IgD-negative memory B cell (primary cell): ENCODE measurements at regions not wholly inside any gene's neighbourhood (a gene's known extent, or its start where the extent isn't known, plus 50 kb on each side); places are given as distances from the start of the nearest gene placed in this dataset.

Source experiments
- H3K27ac Mint-ChIP-seq, 3 donors: one replicate each; pipeline ENCODE4 v1.8.0; 2020 to 2022; ENCODE audit warnings: mild to moderate bottlenecking in 3 of 3, mixed read lengths in 3 of 3, moderate library complexity in 1 of 3
- H3K27me3 Mint-ChIP-seq: one replicate; pipeline ENCODE4 v1.8.0; 2021; ENCODE audit warnings: mixed read lengths
- H3K36me3 Mint-ChIP-seq: one replicate; pipeline ENCODE4 v1.8.0; 2020; ENCODE audit warnings: mild to moderate bottlenecking, mixed read lengths
- H3K4me1 Mint-ChIP-seq, 3 donors: one replicate each; pipeline ENCODE4 v1.8.0; 2020 to 2022; ENCODE audit warnings: mixed read lengths in 3 of 3, mild to moderate bottlenecking in 1 of 3
- H3K4me3 Mint-ChIP-seq, 4 donors: one replicate each; pipeline ENCODE4 v1.8.0; 2020 to 2022; ENCODE audit warnings: mild to moderate bottlenecking in 4 of 4, mixed read lengths in 4 of 4, moderate library complexity in 3 of 4
- H3K9me3 Mint-ChIP-seq, 3 donors: one replicate each; pipeline ENCODE4 v1.8.0; 2020 to 2021; ENCODE audit warnings: mixed read lengths in 3 of 3, mild to moderate bottlenecking in 1 of 3

GRCh38 chr10:52665821-52666220 lies 106.8 kb downstream of the MBL2 start:
- no peak overlapping the region for H3K27ac Mint-ChIP-seq
- no peaks in the 10 kb centered on the region for H3K27me3 Mint-ChIP-seq
- H3K4me3 Mint-ChIP-seq, result no peak overlapping the region
- H3K36me3 Mint-ChIP-seq, result no peaks in the 10 kb centered on the region
- peaks cover 0 to 15% (median 2%) of the 10 kb centered on the region in 3 donors for H3K9me3 Mint-ChIP-seq
- no peaks in the 10 kb centered on the region for H3K4me1 Mint-ChIP-seq

DNA sequence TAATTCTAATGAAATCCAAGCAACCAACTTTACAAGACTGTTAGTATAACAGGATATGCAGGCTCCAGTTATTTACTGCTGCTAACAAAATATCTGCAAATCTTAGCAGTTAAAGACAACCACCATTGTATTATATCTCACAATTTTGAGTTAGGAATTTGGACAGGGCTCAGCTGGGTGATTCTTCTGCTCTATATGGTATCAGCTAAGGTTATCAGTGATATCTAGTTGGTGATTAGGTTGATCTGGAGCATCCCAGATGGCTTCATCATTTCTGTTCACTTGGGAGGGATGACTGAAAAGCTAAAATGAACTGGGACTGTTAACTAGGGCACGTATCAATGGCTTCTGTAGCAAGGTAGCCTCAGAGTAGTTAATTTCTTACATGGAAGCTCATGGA lies 105.7 kb downstream of the MBL2 start:
- Mint-ChIP-seq H3K27me3 (no peaks in the 10 kb centered on the region), H3K4me3 (no peak overlapping the region), H3K36me3 (no peaks in the 10 kb centered on the region), H3K9me3 (peaks cover 0 to 15% (median 3%) of the 10 kb centered on the region in 3 donors), H3K4me1 (no peaks in the 10 kb centered on the region), H3K27ac (no peak overlapping the region)

DNA sequence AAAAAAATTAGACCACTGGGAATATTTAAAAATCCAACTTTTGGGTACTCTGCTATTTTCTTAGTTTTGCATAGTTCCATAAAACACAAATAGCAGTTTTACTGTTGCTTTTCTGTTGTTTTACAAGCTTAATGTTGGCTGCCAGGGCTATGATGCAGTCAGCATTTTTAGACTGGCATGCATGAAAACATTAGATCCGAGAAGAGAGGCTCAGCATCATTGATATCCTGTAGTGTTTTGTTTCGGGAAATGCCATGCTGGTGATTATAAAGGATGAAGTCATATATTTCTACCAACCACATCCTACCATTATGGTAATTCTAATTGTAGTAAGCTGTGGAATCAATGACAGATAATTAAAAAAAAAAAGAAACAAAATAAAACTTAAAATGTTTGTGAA lies 104.6 kb downstream of the MBL2 start:
- no peak overlapping the region for H3K27ac Mint-ChIP-seq
- no peaks in the 10 kb centered on the region for H3K27me3 Mint-ChIP-seq
- no peak overlapping the region for H3K4me3 Mint-ChIP-seq
- peaks cover 0 to 15% (median 3%) of the 10 kb centered on the region in 3 donors for H3K9me3 Mint-ChIP-seq
- no peaks in the 10 kb centered on the region for H3K4me1 Mint-ChIP-seq
- no peaks in the 10 kb centered on the region for H3K36me3 Mint-ChIP-seq

DNA sequence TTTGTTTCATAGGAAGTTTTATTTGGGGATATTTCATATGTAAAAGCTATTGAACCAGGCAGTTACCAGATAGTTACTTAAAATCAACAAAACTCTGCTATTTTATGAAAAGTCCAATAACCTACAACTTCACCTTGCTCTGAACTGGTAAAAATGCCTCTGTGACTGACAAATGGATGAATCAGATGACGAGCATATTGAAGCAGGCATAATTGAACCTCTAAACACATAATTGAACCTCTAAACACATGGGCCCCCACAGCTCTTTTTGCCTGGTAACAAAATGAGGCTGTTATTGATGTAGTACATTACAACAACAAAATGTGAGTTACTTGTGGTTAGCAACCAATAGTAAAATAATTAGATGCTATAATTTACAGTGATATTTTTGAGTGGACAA lies 99.7 kb downstream of the MBL2 start:
- Mint-ChIP-seq H3K36me3 (no peaks in the 10 kb centered on the region), H3K9me3 (peaks cover 0 to 12% (median 1%) of the 10 kb centered on the region in 3 donors), H3K4me1 (no peaks in the 10 kb centered on the region), H3K27ac (no peak overlapping the region), H3K4me3 (no peak overlapping the region), H3K27me3 (no peaks in the 10 kb centered on the region)

DNA sequence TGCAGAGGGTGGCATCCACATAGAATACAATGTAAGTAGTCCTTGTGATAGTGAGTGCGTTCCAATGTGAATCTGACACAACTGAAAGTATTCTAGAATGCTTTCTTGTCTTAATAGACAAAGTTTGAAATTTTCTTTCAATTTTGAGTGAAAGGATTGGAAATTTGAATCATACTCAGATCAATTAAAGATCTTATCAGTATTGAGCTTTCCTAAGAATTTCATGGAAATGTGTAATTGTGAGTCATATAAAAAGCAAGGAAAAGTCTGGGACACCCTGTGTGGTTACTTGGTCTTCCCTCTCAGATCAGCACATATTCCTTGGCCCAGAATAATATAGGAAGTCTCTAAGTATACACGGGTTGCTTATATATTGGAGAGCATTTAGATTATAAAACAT lies 99.1 kb downstream of the MBL2 start:
- Mint-ChIP-seq H3K27me3 (no peaks in the 10 kb centered on the region), H3K36me3 (no peaks in the 10 kb centered on the region), H3K27ac (no peak overlapping the region), H3K4me1 (no peaks in the 10 kb centered on the region), H3K4me3 (no peak overlapping the region), H3K9me3 (peaks cover 0 to 12% (median 1%) of the 10 kb centered on the region in 3 donors)

- H3K4me3 Mint-ChIP-seq, result no peak overlapping the region
- no peaks in the 10 kb centered on the region for H3K36me3 Mint-ChIP-seq
- peaks cover 0 to 12% (median 1%) of the 10 kb centered on the region in 3 donors for H3K9me3 Mint-ChIP-seq
- no peak overlapping the region for H3K27ac Mint-ChIP-seq
- H3K27me3 Mint-ChIP-seq, result no peaks in the 10 kb centered on the region
- H3K4me1 Mint-ChIP-seq, result no peaks in the 10 kb centered on the region
Observed at GRCh38 chr10:52674474-52674873, 98.1 kb downstream of the MBL2 start.

DNA sequence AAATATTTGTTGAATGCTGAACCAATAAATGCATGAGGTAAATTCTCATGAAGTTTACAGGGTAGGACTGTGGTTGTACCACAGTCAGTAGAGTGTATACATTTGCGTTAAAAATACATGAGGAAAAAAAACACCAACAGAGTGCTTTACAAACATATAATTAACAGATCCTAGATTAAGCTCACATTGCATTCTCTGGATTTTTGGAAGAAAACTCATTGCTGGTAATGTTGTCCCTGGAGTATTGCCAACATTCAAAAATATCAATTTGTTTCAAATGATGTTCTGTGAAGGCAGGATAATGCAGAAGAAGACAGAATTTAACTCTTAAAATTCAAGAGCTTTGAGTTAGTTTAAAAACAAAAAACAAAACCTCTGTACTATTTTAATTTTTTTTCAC lies 95.5 kb downstream of the MBL2 start:
- Mint-ChIP-seq H3K27ac (no peak overlapping the region), H3K9me3 (peaks cover 0 to 12% (median 2%) of the 10 kb centered on the region in 3 donors), H3K4me3 (no peak overlapping the region), H3K36me3 (no peaks in the 10 kb centered on the region), H3K27me3 (no peaks in the 10 kb centered on the region), H3K4me1 (no peaks in the 10 kb centered on the region)

DNA sequence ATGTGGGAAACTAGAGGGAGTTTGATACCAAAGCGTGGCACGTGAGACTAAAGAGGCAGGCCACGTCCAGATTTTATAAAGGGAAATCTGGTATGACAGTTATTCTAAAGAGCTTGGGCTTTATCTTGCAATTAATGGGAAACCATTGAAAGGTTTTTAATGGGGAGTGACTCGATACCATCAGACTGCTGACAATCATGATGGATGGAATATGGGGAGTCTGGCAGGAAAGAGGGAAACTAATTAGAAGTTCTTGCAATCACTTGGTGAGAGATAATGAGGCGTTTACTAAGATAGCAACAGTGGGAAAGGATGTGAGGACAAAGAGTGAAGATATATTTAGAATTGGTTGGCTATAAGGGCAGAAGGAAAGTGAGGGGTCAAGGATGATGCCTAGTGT lies 94.0 kb downstream of the MBL2 start:
- Mint-ChIP-seq H3K36me3 (no peaks in the 10 kb centered on the region), H3K9me3 (peaks cover 0 to 10% (median 2%) of the 10 kb centered on the region in 3 donors), H3K27me3 (no peaks in the 10 kb centered on the region), H3K4me1 (no peaks in the 10 kb centered on the region), H3K4me3 (no peak overlapping the region), H3K27ac (no peak overlapping the region)

- H3K27ac Mint-ChIP-seq, result no peak overlapping the region
- H3K9me3 Mint-ChIP-seq, result peaks cover 0 to 8% (median 2%) of the 10 kb centered on the region in 3 donors
- H3K36me3 Mint-ChIP-seq, result no peaks in the 10 kb centered on the region
- H3K4me1 Mint-ChIP-seq, result no peaks in the 10 kb centered on the region
- H3K4me3 Mint-ChIP-seq, result no peak overlapping the region
- H3K27me3 Mint-ChIP-seq, result no peaks in the 10 kb centered on the region
Observed at GRCh38 chr10:52679117-52679516, 93.5 kb downstream of the MBL2 start.

DNA sequence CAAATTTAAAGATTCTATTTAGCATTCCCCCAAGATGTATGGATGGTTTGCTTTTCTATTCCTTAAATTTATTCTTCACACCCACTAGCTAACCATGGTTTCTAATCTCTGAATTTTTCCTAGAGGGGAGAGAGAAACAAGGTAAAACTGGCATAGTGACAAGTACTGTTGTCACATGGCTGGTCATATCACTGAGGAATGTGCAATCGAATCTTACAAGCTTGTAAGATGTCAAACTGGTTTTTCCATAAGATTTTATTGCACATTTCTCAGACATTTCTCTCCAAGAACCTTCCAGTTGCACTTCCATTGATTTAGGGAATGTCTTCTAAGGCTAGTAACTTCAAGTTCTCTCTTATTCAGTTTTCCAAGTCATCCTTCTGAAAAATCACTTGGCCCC lies 89.8 kb downstream of the MBL2 start:
- H3K36me3 Mint-ChIP-seq, result no peaks in the 10 kb centered on the region
- H3K4me3 Mint-ChIP-seq, result no peak overlapping the region
- H3K27me3 Mint-ChIP-seq, result no peaks in the 10 kb centered on the region
- peaks cover 0 to 2% (median 0%) of the 10 kb centered on the region in 3 donors for H3K9me3 Mint-ChIP-seq
- no peak overlapping the region for H3K27ac Mint-ChIP-seq
- H3K4me1 Mint-ChIP-seq, result no peaks in the 10 kb centered on the region

GRCh38 chr10:52683776-52684175 lies 88.8 kb downstream of the MBL2 start:
- H3K4me1 Mint-ChIP-seq, result no peaks in the 10 kb centered on the region
- H3K27me3 Mint-ChIP-seq, result no peaks in the 10 kb centered on the region
- no peak overlapping the region for H3K27ac Mint-ChIP-seq
- no peak overlapping the region for H3K4me3 Mint-ChIP-seq
- no peaks in the 10 kb centered on the region for H3K36me3 Mint-ChIP-seq
- peaks cover 0 to 2% (median 0%) of the 10 kb centered on the region in 3 donors for H3K9me3 Mint-ChIP-seq

DNA sequence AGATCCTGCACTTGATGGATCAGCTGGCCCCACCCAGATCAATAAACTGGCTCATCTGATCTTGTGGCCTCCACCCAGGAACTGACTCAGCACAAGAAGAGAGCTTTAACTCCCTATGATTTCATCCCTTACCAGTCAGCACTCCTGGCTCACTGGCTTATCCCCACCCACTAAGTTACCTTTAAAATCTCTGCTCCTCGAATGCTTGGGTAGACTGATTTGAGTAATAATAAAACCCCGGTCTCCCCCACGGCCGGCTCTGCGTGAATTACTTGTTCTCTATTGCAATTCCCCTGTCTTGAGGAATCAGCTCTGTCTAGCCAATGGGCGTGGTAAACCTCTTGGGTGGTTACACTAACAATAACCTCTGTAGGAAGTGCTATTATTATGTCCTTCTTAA lies 83.7 kb downstream of the MBL2 start:
- H3K27ac Mint-ChIP-seq, result no peak overlapping the region
- H3K27me3 Mint-ChIP-seq, result no peaks in the 10 kb centered on the region
- H3K4me1 Mint-ChIP-seq, result no peaks in the 10 kb centered on the region
- H3K9me3 Mint-ChIP-seq, result peaks cover 4 to 12% (median 5%) of the 10 kb centered on the region in 3 donors
- no peak overlapping the region for H3K4me3 Mint-ChIP-seq
- H3K36me3 Mint-ChIP-seq, result no peaks in the 10 kb centered on the region

DNA sequence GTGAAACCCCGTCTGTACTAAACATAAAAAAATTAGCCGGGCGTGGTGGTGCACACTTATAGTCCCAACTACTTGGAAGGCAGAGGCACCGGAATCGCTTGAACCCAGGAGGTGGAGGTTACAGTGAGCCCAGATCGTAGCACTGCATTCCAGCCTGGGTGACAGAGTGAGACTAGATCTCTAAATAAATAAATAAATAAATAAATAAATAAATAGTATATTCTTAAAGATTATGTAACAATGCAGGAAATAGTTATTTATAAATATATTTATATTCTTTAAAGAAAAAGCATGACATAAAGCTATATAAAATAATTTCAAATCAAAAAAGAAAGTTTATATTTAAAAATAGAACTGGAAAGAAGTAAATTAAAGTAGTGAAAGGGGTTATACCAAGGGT lies 76.4 kb downstream of the MBL2 start:
- Mint-ChIP-seq H3K36me3 (no peaks in the 10 kb centered on the region), H3K4me3 (no peak overlapping the region), H3K27ac (no peak overlapping the region), H3K27me3 (no peaks in the 10 kb centered on the region), H3K4me1 (no peaks in the 10 kb centered on the region), H3K9me3 (peaks cover 4 to 15% (median 5%) of the 10 kb centered on the region in 3 donors)

DNA sequence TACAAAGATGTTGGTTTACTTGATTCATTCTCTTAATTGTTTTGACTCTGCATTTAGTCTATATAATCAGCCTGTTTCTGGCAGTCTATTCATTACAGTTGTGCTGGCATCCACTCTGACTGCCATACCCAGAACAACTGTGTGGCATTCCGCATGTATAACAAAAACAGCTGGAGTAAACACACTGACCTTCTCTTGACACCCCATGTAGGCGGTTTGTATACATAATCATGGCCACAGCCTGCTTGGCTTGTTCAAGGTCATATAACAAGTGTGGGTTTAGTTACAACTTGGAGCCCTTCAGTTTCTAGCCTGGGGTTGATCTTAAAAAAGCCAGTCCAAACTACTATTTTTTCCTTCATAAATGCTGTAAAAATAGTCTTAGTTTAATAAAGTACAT lies 70.9 kb downstream of the MBL2 start:
- Mint-ChIP-seq H3K4me3 (no peak overlapping the region), H3K27me3 (no peaks in the 10 kb centered on the region), H3K36me3 (no peaks in the 10 kb centered on the region), H3K9me3 (no peaks in the 10 kb centered on the region), H3K4me1 (no peaks in the 10 kb centered on the region), H3K27ac (no peak overlapping the region)

- Mint-ChIP-seq H3K9me3 (no peaks in the 10 kb centered on the region), H3K27ac (no peak overlapping the region), H3K27me3 (no peaks in the 10 kb centered on the region), H3K36me3 (no peaks in the 10 kb centered on the region), H3K4me3 (no peak overlapping the region), H3K4me1 (no peaks in the 10 kb centered on the region)
Observed at GRCh38 chr10:52703451-52703850, 69.1 kb downstream of the MBL2 start.

- Mint-ChIP-seq H3K4me3 (no peak overlapping the region), H3K4me1 (no peaks in the 10 kb centered on the region), H3K36me3 (no peaks in the 10 kb centered on the region), H3K27ac (no peak overlapping the region), H3K27me3 (no peaks in the 10 kb centered on the region), H3K9me3 (no peaks in the 10 kb centered on the region)
Observed at GRCh38 chr10:52703898-52704297, 68.7 kb downstream of the MBL2 start.
